ENCODE measurements at regions not wholly inside any gene's neighbourhood (a gene's known extent, or its start where the extent isn't known, plus 50 kb on each side); places are given as distances from the start of the nearest gene placed in this dataset.

DNA sequence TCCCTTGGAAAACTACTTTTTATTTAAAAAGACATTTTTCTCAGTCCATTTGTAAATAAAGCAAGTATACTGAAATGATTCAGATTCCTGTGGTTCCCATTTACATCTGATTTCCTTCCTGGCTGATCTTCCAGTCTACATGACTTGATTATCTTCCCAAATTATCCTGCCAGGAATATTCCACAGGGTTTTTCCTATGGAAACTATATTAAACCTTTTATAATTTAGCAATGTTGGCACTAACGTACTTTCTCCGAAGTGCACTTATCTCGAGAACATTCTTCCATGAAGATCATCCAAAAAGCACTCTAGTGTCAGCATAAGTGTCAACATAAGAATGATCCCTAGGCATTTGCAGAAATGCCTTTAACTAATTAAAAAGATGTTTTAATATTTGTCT lies 347.7 kb upstream of the KIF2B start:
- TF ChIP-seq POLR2AphosphoS5 (IDR thresholded peaks at IDR 0.05; ENCODE audit: low read depth, low read length) (no peak), NRF1 (IDR thresholded peaks at IDR 0.05; ENCODE audit: low read depth, low read length) (no peak), RAD21 (IDR thresholded peaks at IDR 0.05; ENCODE audit: low read length) (no peak), MAX (IDR thresholded peaks at IDR 0.05; ENCODE audit: low read depth) (no peak), USF2 (IDR thresholded peaks at IDR 0.05; ENCODE audit: borderline replicate concordance, low read depth, low read length) (no peak)
- TF ChIP-seq, protein P1, sequence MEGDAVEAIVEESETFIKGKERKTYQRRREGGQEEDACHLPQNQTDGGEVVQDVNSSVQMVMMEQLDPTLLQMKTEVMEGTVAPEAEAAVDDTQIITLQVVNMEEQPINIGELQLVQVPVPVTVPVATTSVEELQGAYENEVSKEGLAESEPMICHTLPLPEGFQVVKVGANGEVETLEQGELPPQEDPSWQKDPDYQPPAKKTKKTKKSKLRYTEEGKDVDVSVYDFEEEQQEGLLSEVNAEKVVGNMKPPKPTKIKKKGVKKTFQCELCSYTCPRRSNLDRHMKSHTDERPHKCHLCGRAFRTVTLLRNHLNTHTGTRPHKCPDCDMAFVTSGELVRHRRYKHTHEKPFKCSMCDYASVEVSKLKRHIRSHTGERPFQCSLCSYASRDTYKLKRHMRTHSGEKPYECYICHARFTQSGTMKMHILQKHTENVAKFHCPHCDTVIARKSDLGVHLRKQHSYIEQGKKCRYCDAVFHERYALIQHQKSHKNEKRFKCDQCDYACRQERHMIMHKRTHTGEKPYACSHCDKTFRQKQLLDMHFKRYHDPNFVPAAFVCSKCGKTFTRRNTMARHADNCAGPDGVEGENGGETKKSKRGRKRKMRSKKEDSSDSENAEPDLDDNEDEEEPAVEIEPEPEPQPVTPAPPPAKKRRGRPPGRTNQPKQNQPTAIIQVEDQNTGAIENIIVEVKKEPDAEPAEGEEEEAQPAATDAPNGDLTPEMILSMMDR (IDR thresholded peaks at IDR 0.05): no peak
